Activated naive CD4-positive, alpha-beta T cell treated with anti-CD3 and anti-CD28 coated beads, Interleukin-2, amount 50 U/mL, for 72 hours (primary cell): ENCODE measurements at regions not wholly inside any gene's neighbourhood (a gene's known extent, or its start where the extent isn't known, plus 50 kb on each side); places are given as distances from the start of the nearest gene placed in this dataset.

ENCODE experiments used
- ATAC-seq, 2 donors: fragments of 150-1000 bp; cut with Tn5 transposase; 2 replicates each; pipeline ENCODE4 v1.10.0; 2021; ENCODE audit warnings: mild to moderate bottlenecking in 2 of 2, moderate library complexity in 2 of 2
- DNase-seq, 2 donors: peaks; one replicate each; pipeline ENCODE4 v3.0.0; 2021 to 2022; ENCODE audit warnings: low spot score in 2 of 2
- H3K27ac Mint-ChIP-seq, 2 donors: one replicate each; pipeline ENCODE4 v1.8.0; 2022; ENCODE audit warnings: mild to moderate bottlenecking in 2 of 2, mixed read lengths in 2 of 2
- H3K36me3 Mint-ChIP-seq, 2 donors: one replicate each; pipeline ENCODE4 v1.8.0; 2022; ENCODE audit warnings: mixed read lengths in 2 of 2
- H3K9me3 Mint-ChIP-seq, 2 donors: one replicate each; pipeline ENCODE4 v1.8.0; 2022; ENCODE audit warnings: mixed read lengths in 2 of 2

DNA sequence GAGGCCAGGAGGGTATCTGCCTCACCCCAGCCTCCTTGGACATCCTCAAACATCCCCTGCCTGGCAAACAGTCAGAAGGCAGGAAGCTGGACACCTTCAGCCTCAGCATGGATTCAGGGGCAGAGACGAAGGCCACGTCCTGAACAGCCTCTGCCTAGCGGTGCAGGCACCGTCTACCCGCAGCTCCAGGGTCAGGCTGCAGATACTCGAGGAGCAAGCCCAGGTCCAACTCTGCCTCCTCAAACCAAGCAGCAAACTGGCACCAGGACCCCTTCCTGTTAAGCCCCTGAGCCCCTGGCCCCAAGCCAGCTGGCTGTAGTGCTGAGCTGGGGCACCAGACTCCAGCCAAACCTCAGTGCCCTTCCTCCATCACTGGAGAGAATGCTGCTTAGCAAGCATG, 494.7 kb downstream of the NPHP4 start:
- no peak for ATAC-seq
- H3K9me3 Mint-ChIP-seq: no peaks in the 10 kb centered on the region
- DNase-seq: no peak
- no peak overlapping the region for H3K27ac Mint-ChIP-seq
- H3K36me3 Mint-ChIP-seq: no peaks in the 10 kb centered on the region

DNA sequence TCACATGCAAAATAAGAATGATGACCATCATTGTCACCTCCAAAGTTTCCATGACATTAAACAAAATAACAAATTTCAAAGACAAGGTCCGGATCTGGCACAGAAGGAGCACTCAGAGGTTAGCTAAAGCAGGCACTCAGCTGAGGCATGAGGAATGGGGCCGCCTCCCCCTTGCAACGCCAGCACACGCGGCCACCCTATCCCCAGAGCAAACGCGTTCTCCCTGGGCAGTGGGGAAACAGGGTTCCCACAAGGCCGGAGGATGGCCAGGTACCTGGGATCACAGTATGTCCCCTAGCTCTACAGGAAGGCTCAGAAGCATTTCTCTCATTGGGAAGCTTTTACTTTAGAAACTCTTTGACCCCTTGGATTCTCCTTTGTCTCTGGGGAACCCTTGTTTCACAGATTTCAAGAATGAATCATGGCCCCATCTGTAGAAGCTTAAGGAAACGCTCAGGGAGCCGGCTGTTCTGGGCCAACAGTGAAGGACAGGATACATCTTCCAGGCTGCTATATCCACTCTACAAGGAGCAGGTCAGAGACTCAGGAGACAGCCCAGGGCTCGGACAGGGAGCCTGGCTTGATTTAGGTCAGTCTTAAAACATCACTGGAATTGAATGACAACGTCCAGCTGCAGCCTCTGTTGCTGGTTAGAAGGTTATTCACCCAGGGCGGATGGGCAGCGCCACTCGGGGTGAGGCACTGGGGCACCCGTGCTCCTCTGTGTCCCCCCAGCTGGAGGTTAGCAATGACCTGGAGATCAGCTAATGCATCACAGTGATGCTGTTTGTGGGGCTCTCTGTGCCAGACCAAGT, 496.4 kb downstream of the NPHP4 start:
- no peak overlapping the region for H3K27ac Mint-ChIP-seq
- no peaks in the 10 kb centered on the region for H3K36me3 Mint-ChIP-seq
- ATAC-seq: no peak
- H3K9me3 Mint-ChIP-seq: no peaks in the 10 kb centered on the region
- no peak for DNase-seq

DNA sequence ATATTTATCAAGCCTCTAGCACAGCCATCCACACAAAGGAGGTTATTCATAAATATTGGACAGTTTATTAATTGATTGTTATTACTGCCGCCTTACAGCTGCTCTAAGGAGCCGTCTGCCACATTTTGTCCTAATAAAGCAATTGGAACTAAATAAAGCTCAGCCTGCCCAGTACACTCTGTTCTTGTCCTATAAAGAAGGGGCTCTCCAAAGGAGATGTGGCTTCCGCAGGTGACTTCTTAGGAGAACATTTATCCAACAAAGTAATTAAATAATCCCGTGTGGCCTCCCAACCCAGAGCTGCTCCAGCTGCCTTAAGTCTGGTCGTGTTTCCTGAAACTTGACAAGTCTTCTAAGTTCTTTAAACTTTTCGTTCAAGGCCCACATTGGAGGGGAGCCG, 497.7 kb downstream of the NPHP4 start:
- DNase-seq (no peak), ATAC-seq (no peak)
- Mint-ChIP-seq H3K27ac (no peak overlapping the region), H3K36me3 (no peaks in the 10 kb centered on the region), H3K9me3 (no peaks in the 10 kb centered on the region)

DNA sequence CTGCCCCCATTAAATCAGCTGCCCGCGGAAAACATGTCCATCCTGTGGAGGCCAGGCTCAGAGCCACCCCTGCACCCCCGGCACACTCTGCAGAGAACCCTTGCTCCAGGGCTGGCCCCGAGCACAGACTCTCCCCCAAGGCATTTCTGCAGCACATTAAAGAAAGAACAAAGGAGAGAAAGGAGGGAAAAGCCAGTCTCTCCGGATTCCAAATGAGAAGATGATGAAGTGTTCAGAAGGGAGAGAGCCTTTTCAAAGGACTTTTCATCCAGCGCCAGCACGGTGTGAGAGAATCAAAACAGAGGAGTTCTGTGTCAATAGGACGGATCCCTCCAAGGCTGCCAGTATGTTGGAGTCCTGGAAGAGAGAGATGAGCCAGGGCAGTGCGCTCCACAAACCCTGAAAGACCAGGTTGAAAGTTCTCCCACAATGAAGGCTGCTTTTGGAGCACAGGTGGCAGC, 498.3 kb downstream of the NPHP4 start:
- H3K36me3 Mint-ChIP-seq: no peaks in the 10 kb centered on the region
- no peak overlapping the region for H3K27ac Mint-ChIP-seq
- no peaks in the 10 kb centered on the region for H3K9me3 Mint-ChIP-seq
- ATAC-seq (no peak), DNase-seq (no peak)

DNA sequence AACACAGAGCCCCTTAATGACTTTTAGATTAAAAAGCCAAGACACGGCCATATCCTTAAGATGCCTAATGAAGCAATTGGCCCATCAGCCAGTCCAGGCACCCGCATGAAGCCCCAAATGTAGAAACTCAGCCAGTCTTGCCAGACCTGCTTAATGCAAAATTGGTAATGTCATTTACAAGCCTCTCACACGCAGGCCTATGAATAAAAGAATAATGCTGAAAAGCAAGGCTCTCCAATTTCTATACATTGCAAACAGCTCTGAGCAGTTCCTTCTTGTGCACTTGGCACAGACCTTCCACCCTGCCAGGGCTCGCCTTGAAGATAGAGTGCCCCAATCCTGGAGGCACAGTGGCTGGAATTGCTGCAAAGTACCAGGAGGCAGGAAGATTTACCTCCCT, 498.9 kb downstream of the NPHP4 start:
- no peak for DNase-seq
- no peaks in the 10 kb centered on the region for H3K36me3 Mint-ChIP-seq

DNA sequence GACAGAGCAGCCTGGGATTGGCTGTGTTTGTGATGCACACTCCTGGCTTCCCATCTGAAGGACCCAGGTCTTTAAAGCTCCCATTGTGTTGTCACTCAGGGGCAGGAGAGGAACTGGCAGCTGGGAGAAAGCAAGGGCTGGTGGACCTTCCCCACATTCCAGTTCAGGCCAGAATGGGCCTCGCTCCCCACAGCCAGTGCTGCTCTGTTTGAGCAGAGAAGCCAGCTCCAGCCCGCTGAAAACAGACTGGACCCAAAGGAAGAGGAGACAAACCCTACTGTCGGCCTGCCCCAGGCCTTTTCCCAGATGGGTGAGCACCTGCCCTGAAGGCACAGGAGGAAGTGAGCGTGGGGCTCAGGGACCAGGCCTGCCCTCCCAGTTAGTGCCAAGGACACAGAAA, 499.4 kb downstream of the NPHP4 start:
- DNase-seq (no peak), ATAC-seq (no peak)
- Mint-ChIP-seq H3K36me3 (no peaks in the 10 kb centered on the region), H3K9me3 (no peaks in the 10 kb centered on the region), H3K27ac (no peak overlapping the region)

More for the DNA sequence above, 498.9 kb downstream of the NPHP4 start:
- Mint-ChIP-seq H3K9me3 (no peaks in the 10 kb centered on the region), H3K27ac (no peak overlapping the region)
- ATAC-seq: no peak

DNA sequence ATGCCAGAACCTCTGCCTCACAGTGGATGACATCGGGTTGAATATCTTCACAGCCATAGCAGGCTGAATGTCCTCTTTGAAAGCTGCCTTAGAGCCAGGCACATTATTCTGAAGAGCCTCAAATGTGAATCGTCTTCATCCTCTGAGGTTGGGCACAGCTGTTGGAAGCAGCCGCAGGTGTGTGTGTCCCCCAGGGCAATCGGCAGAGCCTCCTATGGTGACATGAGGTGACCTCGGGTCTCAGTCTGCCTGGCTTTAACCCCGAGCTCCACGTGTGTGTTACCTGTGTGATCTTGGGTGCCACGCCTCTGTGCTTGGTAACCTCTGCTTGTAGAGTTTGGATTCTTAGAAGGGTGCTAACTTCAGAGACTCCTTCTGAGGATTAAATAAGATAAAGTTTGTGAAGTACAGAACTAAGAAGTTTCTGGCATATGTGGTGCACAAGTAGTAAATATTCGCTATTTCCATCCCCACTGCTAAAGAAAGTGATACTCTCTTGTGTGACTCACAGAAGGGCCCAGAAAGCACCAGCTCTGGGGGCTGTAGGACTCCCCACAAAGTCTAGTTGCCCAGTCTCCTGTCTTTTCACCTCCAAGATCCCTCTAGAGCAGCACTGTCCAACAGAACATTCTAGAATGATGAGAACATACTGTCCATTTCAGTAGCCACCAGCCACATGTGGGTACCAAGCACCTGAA, 500.9 kb downstream of the NPHP4 start:
- H3K9me3 Mint-ChIP-seq: no peaks in the 10 kb centered on the region
- ATAC-seq (peak in 1 of 2 donors; percentile 68), DNase-seq (no peak)
- no peak overlapping the region for H3K27ac Mint-ChIP-seq
- no peaks in the 10 kb centered on the region for H3K36me3 Mint-ChIP-seq

DNA sequence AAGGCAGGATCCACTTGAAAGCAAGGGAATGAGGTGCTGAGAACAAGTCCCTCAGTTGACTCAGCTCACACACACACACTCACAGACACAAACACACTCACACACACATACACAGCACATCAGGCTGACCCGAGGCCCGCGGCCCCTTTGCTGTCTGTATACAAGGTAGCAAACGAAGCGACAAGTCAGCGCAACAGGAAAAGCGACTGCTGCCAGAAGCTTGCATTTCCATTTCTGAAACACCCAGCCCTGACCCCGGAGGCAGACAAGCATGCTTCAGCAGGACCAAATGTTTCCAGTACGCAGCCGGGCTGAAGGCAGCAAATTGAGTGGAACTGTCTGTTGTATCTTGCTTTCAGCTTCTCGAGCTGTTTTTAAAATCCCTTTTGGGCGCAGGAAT, 501.6 kb downstream of the NPHP4 start:
- Mint-ChIP-seq H3K9me3 (no peaks in the 10 kb centered on the region), H3K27ac (no peak overlapping the region), H3K36me3 (no peaks in the 10 kb centered on the region)
- no peak for ATAC-seq
- no peak for DNase-seq

DNA sequence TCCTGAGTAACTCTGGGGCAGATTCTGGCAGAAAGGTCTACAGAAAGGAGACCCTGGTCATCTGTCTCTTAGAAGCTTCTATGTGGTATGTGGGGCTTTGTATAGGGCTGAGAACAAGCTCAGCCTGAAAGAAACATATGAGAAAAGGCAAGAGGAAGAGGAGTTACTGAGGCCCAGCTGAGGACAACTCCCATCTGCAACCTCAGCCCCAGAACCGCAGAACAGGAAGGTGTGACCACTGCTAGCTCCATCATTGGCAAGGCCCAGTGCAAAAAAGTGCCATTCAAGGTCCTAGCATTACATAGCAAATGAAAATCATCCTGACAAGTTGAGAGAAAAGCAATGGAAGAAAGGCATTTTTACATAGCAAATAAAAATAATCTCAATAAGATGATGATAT, 503.8 kb downstream of the NPHP4 start:
- ATAC-seq: no peak
- no peaks in the 10 kb centered on the region for H3K36me3 Mint-ChIP-seq
- H3K27ac Mint-ChIP-seq: no peak overlapping the region
- DNase-seq: no peak
- no peaks in the 10 kb centered on the region for H3K9me3 Mint-ChIP-seq

DNA sequence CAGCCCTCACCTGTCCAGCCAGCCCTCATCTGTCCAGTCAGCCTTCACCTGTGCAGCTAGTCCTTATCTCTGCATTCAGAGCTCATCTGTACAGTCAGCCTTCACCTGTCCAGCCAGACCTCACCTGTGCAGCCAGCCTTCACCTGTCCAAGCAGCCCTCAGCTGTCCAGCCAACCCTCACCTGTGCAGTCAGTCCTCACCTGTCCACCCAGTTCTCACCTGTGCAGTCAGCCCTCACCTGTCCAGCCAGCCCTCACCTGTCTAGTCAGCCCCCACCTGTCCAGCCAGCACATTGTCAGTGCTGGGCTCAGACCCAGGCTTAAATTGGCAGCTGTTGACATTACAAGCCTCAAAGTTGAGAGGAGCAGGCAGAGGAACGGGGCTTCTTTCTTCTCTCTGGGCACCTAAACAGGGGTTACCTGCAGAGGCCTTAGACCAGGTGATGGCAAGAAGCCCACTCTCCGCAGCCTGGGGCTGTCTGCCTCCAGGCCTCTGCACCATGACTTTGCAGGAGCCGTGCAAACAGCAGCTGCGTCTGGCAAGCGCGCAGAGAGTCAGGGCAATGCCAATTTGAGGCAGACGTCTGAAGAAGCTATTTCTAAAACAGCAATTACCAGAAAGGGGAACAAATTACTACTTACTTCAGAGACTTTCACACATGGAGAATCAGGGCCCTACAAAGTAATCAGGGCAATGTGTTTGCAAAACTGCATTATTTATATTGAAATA, 506.1 kb downstream of the NPHP4 start:
- DNase-seq (no peak), ATAC-seq (no peak)
- H3K9me3 Mint-ChIP-seq: no peaks in the 10 kb centered on the region
- no peaks in the 10 kb centered on the region for H3K36me3 Mint-ChIP-seq
- H3K27ac Mint-ChIP-seq: no peak overlapping the region

DNA sequence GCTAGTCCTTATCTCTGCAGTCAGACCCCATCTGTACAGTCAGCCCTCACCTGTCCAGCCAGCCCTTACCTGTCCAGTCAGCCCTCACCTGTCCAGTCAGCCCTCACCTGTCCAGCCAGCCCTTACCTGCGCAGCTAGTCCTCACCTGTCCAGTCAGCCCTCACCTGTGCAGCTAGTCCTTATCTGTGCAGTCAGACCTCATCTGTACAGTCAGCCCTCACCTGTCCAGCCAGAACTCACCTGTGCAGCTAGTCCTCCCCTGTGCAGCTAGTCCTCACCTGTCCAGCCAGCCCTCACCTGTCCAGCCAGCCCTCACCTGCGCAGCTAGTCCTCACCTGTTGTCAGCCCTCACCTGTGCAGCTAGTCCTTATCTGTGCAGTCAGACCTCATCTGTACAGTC, 506.8 kb downstream of the NPHP4 start:
- Mint-ChIP-seq H3K36me3 (no peaks in the 10 kb centered on the region), H3K27ac (no peak overlapping the region), H3K9me3 (no peaks in the 10 kb centered on the region)
- DNase-seq (no peak), ATAC-seq (no peak)

DNA sequence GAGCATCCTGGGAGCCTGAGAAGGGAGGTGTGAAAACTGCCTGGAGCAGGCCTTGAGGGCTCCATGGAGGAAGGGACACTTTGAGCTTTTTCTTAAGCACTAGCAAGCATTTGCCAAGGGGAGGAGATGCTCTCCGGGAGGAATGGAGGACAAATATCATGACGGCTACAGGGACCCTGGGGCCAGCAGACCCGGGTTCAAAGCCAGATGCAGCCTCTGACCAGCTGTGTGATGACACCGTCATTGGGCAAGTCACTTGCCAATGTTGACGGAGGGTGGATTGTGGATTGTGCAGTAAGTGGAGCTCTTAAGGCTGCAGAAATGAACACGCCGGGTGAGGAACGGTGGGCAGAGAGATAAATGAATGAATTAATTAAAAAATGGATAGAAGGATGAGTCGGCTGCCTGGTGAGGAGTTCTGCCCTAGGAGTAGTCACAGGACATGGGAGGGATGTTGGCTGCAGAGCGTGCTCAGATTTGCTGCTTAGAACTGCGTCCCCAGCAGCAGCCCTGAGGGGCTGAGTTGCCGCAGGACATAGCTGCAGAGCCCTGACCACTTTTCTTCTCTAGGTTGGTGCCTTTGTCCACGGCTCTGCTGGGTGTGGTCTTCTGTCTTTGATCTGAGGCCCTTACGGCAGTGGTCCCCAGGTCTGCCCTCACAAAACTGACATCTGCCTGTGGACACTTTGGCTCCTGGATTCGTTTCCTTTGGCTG, 507.6 kb downstream of the NPHP4 start:
- no peaks in the 10 kb centered on the region for H3K9me3 Mint-ChIP-seq
- DNase-seq: no peak

DNA sequence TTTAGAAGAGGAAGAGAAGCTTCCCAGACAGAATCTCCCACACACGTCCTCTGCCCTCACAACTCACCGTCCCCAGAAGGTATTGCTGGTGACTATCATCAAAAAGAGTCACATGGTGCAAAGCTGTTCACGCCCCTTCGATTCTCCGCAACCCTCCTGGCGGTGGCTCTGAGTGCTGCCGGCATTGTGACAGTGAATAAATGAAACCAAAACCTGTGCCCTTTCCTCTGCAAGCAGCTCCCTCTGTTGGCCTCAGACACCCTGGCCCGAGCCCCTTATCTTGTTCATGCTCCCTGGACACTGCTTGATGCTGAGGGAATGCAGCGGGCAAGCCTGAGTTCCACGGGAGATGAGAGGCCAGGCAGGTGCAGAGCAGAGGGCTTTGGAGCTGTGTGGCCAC, 510.3 kb downstream of the NPHP4 start:
- peak in 1 of 2 donors; percentile 29 for DNase-seq
- H3K9me3 Mint-ChIP-seq: no peaks in the 10 kb centered on the region
- no peak overlapping the region for H3K27ac Mint-ChIP-seq
- H3K36me3 Mint-ChIP-seq: no peaks in the 10 kb centered on the region
- ATAC-seq: peak; percentile 66 to 90

More for the DNA sequence above, 507.6 kb downstream of the NPHP4 start:
- Mint-ChIP-seq H3K36me3 (no peaks in the 10 kb centered on the region), H3K27ac (no peak overlapping the region)
- ATAC-seq: no peak

DNA sequence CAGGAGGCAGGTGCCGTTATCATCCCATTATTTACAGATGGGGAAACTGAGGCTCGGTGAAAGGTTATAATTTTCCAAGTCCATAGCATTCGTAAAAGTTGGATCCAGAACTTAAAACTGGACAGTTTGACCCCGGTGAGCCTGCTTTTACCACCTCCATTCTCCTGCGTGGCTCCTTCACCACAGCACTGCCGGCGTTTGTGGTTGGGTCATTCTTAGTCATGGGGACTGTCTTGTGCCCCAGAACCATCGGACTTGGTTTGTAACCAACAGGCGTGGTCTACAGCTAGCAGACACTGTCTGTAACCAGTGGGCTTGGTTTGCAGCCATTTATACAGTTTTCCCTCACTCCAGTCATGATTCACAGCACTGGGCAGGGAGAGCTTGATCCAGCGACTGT, 511.3 kb downstream of the NPHP4 start:
- Mint-ChIP-seq H3K27ac (no peak overlapping the region), H3K36me3 (no peaks in the 10 kb centered on the region), H3K9me3 (no peaks in the 10 kb centered on the region)
- DNase-seq: no peak
- no peak for ATAC-seq

DNA sequence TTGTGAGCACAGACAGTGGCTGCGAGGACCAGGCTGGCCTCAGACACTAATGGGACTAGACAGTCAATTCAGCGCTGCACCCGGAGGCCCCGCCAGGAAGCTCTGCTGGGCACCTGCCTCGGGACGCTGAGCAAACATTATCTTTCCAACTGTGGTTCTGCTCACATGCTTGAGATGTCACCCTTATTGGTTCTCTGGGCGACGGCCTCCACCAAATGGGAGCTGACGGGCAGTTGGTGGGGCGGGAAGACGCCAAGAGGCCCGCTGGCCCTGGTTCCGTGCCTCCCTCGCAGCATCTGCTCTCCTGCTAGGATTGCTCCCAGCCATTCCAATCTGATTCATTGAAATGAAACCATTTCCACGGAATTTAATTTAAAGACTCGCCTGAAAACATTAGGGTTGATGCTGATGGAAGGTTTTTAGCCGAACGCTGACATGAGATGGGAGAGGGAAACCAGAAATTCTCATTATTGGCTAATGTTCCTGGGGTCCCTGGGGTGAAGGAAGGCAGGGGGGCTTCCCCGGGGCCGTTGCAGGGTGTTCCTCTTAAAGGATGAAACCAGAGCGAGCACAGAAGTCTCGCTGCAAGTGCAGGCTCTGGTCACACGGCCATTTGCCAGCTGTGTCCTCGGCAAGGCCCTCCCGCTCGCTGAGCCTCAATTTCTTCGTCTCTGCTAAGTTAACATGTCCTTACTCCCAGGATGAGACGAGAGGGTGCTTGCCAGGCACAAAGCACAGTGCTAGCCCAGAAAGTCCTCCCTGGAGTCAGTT, 512.2 kb downstream of the NPHP4 start:
- Mint-ChIP-seq H3K27ac (no peak overlapping the region), H3K9me3 (no peaks in the 10 kb centered on the region), H3K36me3 (no peaks in the 10 kb centered on the region)
- ATAC-seq (no peak), DNase-seq (no peak)

DNA sequence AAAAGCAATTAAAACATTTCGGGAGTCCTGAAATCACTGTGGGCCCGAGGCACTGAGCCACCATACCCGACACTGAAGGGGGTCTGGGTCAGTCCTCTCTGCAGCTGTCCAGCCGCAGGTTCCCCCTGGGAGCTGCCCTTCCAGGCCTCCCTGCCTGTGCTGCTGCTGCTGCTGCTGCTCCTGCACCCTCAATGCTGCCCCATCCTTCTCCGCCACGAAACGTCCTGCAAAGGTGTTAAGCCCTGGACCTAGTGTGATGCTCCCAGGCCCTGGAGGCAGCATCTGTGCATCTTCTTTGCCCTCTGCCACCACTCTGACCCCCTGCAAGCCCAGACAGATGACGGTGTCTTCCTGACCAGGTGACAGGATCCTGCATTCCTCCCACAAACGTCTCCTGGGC, 513.3 kb downstream of the NPHP4 start:
- Mint-ChIP-seq H3K36me3 (no peaks in the 10 kb centered on the region), H3K9me3 (no peaks in the 10 kb centered on the region), H3K27ac (no peak overlapping the region)
- ATAC-seq (no peak), DNase-seq (no peak)
